Common myeloid progenitor, CD34-positive (primary cell): ENCODE measurements at regions not wholly inside any gene's neighbourhood (a gene's known extent, or its start where the extent isn't known, plus 50 kb on each side); places are given as distances from the start of the nearest gene placed in this dataset.

Experiments
- CTCF ChIA-PET: fragments of 350-600 bp; sonication (Branson Sonifier 250); formaldehyde crosslinking; loops from one replicate; lab custom pipeline; 2021; ENCODE audit warnings: antibody characterized with exemption; lab: Charles Lee
- POLR2A ChIA-PET: fragments of 350-600 bp; sonication (Branson Sonifier 250); formaldehyde crosslinking; loops from one replicate; lab custom pipeline; 2021; ENCODE audit warnings: antibody characterized with exemption; lab: Charles Lee
- DNase-seq, 3 donors: peaks; one replicate each; pipeline versions ENCODE4 v3.0.0 to v3.0.0-alpha.2; 2013
- H3K27ac ChIP-seq, 2 experiments: 1 replicate in 1 of 2; 2 replicates in 1 of 2; pipeline ENCODE4 v1.7.0; 2013; ENCODE audit warnings: inconsistent platforms in 2 of 2, low read length in 2 of 2, mild to moderate bottlenecking in 2 of 2, low read depth in 1 of 2, moderate library complexity in 1 of 2; ENCODE audit not compliant: severe bottlenecking in 2 of 2, insufficient read depth in 1 of 2, poor library complexity in 1 of 2
- H3K27me3 ChIP-seq, 5 experiments: replicated peaks in 2 of 5; 1 replicate in 3 of 5; 2 replicates in 2 of 5; pipeline versions ENCODE4 v1.6.1 to v1.7.0; 2013; ENCODE audit warnings: low read length in 4 of 5, mild to moderate bottlenecking in 2 of 5, moderate library complexity in 2 of 5, inconsistent platforms in 1 of 5; ENCODE audit not compliant: insufficient read depth in 5 of 5, control insufficient read depth in 4 of 5
- H3K36me3 ChIP-seq, 4 experiments: 1 replicate in 2 of 4; 2 replicates in 2 of 4; pipeline versions ENCODE4 v1.6.1 to v1.7.0; 2013; ENCODE audit warnings: low read length in 3 of 4, control low read depth in 1 of 4, mild to moderate bottlenecking in 1 of 4; ENCODE audit not compliant: control insufficient read depth in 4 of 4, insufficient read depth in 4 of 4
- H3K4me1 ChIP-seq, 4 experiments: 1 replicate in 3 of 4; 2 replicates in 1 of 4; pipeline versions ENCODE4 v1.6.1 to v1.7.1; 2013; ENCODE audit warnings: low read length in 3 of 4, mild to moderate bottlenecking in 3 of 4, control low read depth in 1 of 4, inconsistent platforms in 1 of 4, moderate library complexity in 1 of 4; ENCODE audit not compliant: control insufficient read depth in 4 of 4, insufficient read depth in 4 of 4; ENCODE audit errors: control extremely low read depth in 1 of 4
- H3K4me3 ChIP-seq, 7 experiments: 1 replicate in 4 of 7; 2 replicates in 3 of 7; pipeline versions ENCODE4 v1.5.1 to v1.7.0; 2013; ENCODE audit warnings: mild to moderate bottlenecking in 7 of 7, low read length in 6 of 7, moderate library complexity in 6 of 7, inconsistent platforms in 2 of 7, low read depth in 2 of 7, control low read depth in 1 of 7; ENCODE audit not compliant: insufficient read depth in 4 of 7, control insufficient read depth in 1 of 7; ENCODE audit errors: extremely low read depth in 1 of 7
- H3K9me3 ChIP-seq, 5 experiments: 1 replicate in 4 of 5; 2 replicates in 1 of 5; pipeline versions ENCODE4 v1.6.1 to v1.7.1; 2013; ENCODE audit warnings: low read length in 4 of 5, mild to moderate bottlenecking in 2 of 5, inconsistent platforms in 1 of 5, low read depth in 1 of 5, moderate library complexity in 1 of 5; ENCODE audit not compliant: control insufficient read depth in 4 of 5, insufficient read depth in 2 of 5; ENCODE audit errors: control extremely low read depth in 1 of 5
- WGBS: methylation state at CpG from one replicate; pipeline ENCODE4 v1.1.5; 2013; ENCODE audit not compliant: insufficient coverage; 5-methylcytosine and 5-hydroxymethylcytosine counted together

GRCh38 chr12:71214511-71215285, 56.9 kb upstream of the TSPAN8 start:
- Histone ChIP-seq H3K4me1 (no peaks in the 10 kb centered on the region), H3K4me3 (no peak overlapping the region), H3K36me3 (no peaks in the 10 kb centered on the region), H3K9me3 (no peaks in the 10 kb centered on the region), H3K27me3 (no peaks in the 10 kb centered on the region), H3K27ac (no peak overlapping the region)
- ChIA-PET POLR2A (no interaction called here), CTCF (interaction anchor here (1.0 to 1.5 kb wide), 4 partner anchors 8 to 422 kb away, joined by 3 to 4 read pairs (median 3); no protein-coding TSS in a partner anchor)
- WGBS: 86% methylated on average over 3 of the region's 6 CpGs
- DNase-seq: no peak

GRCh38 chr12:71208053-71208685, 50.4 kb upstream of the TSPAN8 start:
- H3K27me3 ChIP-seq: no peaks in the 10 kb centered on the region
- CTCF ChIA-PET: no interaction called here
- no peak overlapping the region for H3K4me3 ChIP-seq
- POLR2A ChIA-PET: no interaction called here
- WGBS: 43% methylated on average over 1 of the region's 1 CpG
- no peak overlapping the region for H3K27ac ChIP-seq
- H3K9me3 ChIP-seq: peaks cover 0 to 7% (median 0%) of the 10 kb centered on the region in 5 experiments
- no peaks in the 10 kb centered on the region for H3K4me1 ChIP-seq
- no peaks in the 10 kb centered on the region for H3K36me3 ChIP-seq
- peak in 2 of 3 donors; percentile 2 to 4 for DNase-seq
